ENCODE measurements at regions not wholly inside any gene's neighbourhood (a gene's known extent, or its start where the extent isn't known, plus 50 kb on each side); places are given as distances from the start of the nearest gene placed in this dataset.

GRCh38 chr15:87805117-87805820, 451.3 kb downstream of the NTRK3 start:
- Histone ChIP-seq H3K27me3 (ENCODE audit: insufficient read depth, low read length) (no peaks in the 10 kb centered on the region), H3K9me3 (ENCODE audit: control insufficient read depth in 1 of 2, insufficient read depth in 1 of 2, low read depth in 1 of 2, low read length in 2 of 2) (peaks cover 5 to 15% of the 10 kb centered on the region in 2 experiments; a peak in 2 of 4 replicates), H3K4me2 (ENCODE audit: low read length) (no peak overlapping the region), H3K79me2 (ENCODE audit: insufficient read depth, low read length) (no peaks in the 10 kb centered on the region), H2AFZ (ENCODE audit: low read depth, low read length, poor library complexity, severe bottlenecking) (no peak overlapping the region), H3K4me1 (ENCODE audit: control insufficient read depth in 1 of 2, insufficient read depth in 2 of 2, low read length in 2 of 2) (no peaks in the 10 kb centered on the region), H3K9me2 (ENCODE audit: insufficient read depth) (no peaks in the 10 kb centered on the region), H4K20me1 (ENCODE audit: insufficient read depth) (no peaks in the 10 kb centered on the region), H3K27ac (ENCODE audit: low read depth, low read length) (no peak overlapping the region), H3K4me3 (replicated peaks in 1 of 2; ENCODE audit: low read depth in 1 of 2, low read length in 2 of 2) (no peak overlapping the region), H3K9ac (ENCODE audit: low read length) (no peak overlapping the region), H3K36me3 (ENCODE audit: control insufficient read depth in 1 of 2, insufficient read depth in 2 of 2, low read length in 2 of 2) (no peaks in the 10 kb centered on the region)
- POLR2A ChIA-PET: no interaction called here
- intact Hi-C loops (cut with micrococcal nuclease): no loop called here
- RAD21 ChIA-PET (ENCODE audit: low non-redundant PET in 1 of 2, low total read pairs in 2 of 2, uncharacterized antibody in 2 of 2, unreplicated experiment in 2 of 2): no interaction called here
- DNase-seq (ENCODE audit: low read depth, low spot score) (no peak), ATAC-seq (no peak)
- CTCF ChIA-PET: no interaction called here
- TF ChIP-seq SIN3A (IDR thresholded peaks at IDR 0.05; ENCODE audit: low read depth) (no peak), ZFX (IDR thresholded peaks at IDR 0.05) (no peak), SP1 (IDR thresholded peaks at IDR 0.05; ENCODE audit: low read depth) (no peak), EZH2 (IDR thresholded peaks at IDR 0.05) (no peak), CEBPB (IDR thresholded peaks at IDR 0.05; ENCODE audit: low read depth) (no peak), ZNF274 (IDR thresholded peaks at IDR 0.05; ENCODE audit: low read depth, low read length) (no peak), POLR2A (IDR thresholded peaks at IDR 0.05; ENCODE audit: borderline replicate concordance, extremely low read depth, insufficient read depth, insufficient read length) (no peak), POLR2AphosphoS5 (IDR thresholded peaks at IDR 0.05; ENCODE audit: low read depth, low read length) (no peak), CBX3 (IDR thresholded peaks at IDR 0.05; ENCODE audit: low read depth) (no peak), TCF7L2 (IDR thresholded peaks at IDR 0.05; ENCODE audit: borderline replicate concordance, extremely low read depth, insufficient read depth, insufficient read length) (no peak), YY1 (IDR thresholded peaks at IDR 0.05; ENCODE audit: extremely low read depth, insufficient replicate concordance, low read depth, low read length) (no peak), EGR1 (IDR thresholded peaks at IDR 0.05; ENCODE audit: low read depth) (no peak), ZBTB33 (IDR thresholded peaks at IDR 0.05; ENCODE audit: extremely low read depth, insufficient replicate concordance, low read length) (no peak), REST (IDR thresholded peaks at IDR 0.05; ENCODE audit: low read depth) (no peak), ATF3 (IDR thresholded peaks at IDR 0.05) (no peak), EZH2phosphoT487 (IDR thresholded peaks at IDR 0.05; ENCODE audit: borderline replicate concordance) (no peak), JUND (IDR thresholded peaks at IDR 0.05) (no peak)
- TF ChIP-seq, protein P1, sequence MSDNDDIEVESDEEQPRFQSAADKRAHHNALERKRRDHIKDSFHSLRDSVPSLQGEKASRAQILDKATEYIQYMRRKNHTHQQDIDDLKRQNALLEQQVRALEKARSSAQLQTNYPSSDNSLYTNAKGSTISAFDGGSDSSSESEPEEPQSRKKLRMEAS (IDR thresholded peaks at IDR 0.05): no peak
- TF ChIP-seq, protein P2, sequence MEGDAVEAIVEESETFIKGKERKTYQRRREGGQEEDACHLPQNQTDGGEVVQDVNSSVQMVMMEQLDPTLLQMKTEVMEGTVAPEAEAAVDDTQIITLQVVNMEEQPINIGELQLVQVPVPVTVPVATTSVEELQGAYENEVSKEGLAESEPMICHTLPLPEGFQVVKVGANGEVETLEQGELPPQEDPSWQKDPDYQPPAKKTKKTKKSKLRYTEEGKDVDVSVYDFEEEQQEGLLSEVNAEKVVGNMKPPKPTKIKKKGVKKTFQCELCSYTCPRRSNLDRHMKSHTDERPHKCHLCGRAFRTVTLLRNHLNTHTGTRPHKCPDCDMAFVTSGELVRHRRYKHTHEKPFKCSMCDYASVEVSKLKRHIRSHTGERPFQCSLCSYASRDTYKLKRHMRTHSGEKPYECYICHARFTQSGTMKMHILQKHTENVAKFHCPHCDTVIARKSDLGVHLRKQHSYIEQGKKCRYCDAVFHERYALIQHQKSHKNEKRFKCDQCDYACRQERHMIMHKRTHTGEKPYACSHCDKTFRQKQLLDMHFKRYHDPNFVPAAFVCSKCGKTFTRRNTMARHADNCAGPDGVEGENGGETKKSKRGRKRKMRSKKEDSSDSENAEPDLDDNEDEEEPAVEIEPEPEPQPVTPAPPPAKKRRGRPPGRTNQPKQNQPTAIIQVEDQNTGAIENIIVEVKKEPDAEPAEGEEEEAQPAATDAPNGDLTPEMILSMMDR (IDR thresholded peaks at IDR 0.05 in 2 of 3, conservative IDR thresholded peaks at IDR 0.05 in 1 of 3; ENCODE audit: borderline replicate concordance in 1 of 3, insufficient read depth in 1 of 3, low read depth in 2 of 3, low read length in 2 of 3): no peak
- BruUV-seq (replicated peaks): no TSS peak
